Dermis blood vessel endothelial cell (primary cell): ENCODE measurements at regions not wholly inside any gene's neighbourhood (a gene's known extent, or its start where the extent isn't known, plus 50 kb on each side); places are given as distances from the start of the nearest gene placed in this dataset.

Experiments
- DNase-seq: peaks from one replicate; pipeline ENCODE4 v3.0.0; 2010

- no peak for DNase-seq
These were observed 319.0 kb upstream of the KLHL29 start for GRCh38 chr2:23065936-23066335.

GRCh38 chr2:23066686-23067085, 318.3 kb upstream of the KLHL29 start:
- DNase-seq, result no peak

- DNase-seq, result no peak
These were observed 315.8 kb upstream of the KLHL29 start for GRCh38 chr2:23069156-23069555.

- DNase-seq, result no peak
These were observed 315.1 kb upstream of the KLHL29 start for GRCh38 chr2:23069923-23070322.

GRCh38 chr2:23073056-23073455, 311.9 kb upstream of the KLHL29 start:
- no peak for DNase-seq

- DNase-seq, result no peak
These were observed 311.3 kb upstream of the KLHL29 start for GRCh38 chr2:23073671-23074070.

- DNase-seq, result no peak
These were observed 307.4 kb upstream of the KLHL29 start for GRCh38 chr2:23077596-23077995.

- DNase-seq, result no peak
These were observed 306.1 kb upstream of the KLHL29 start for GRCh38 chr2:23078784-23079434.

- no peak for DNase-seq
These were observed 301.0 kb upstream of the KLHL29 start for GRCh38 chr2:23083966-23084365.

GRCh38 chr2:23091019-23091418, 294.0 kb upstream of the KLHL29 start:
- DNase-seq, result no peak

- DNase-seq, result no peak
These were observed 293.1 kb upstream of the KLHL29 start for GRCh38 chr2:23091900-23092299.

GRCh38 chr2:23092831-23093230, 292.1 kb upstream of the KLHL29 start:
- DNase-seq, result no peak

GRCh38 chr2:23093513-23093912, 291.5 kb upstream of the KLHL29 start:
- no peak for DNase-seq

GRCh38 chr2:23096906-23097602, 287.9 kb upstream of the KLHL29 start:
- DNase-seq, result no peak

- no peak for DNase-seq
These were observed 284.6 kb upstream of the KLHL29 start for GRCh38 chr2:23100406-23100805.

- no peak for DNase-seq
These were observed 278.7 kb upstream of the KLHL29 start for GRCh38 chr2:23106242-23106785.

GRCh38 chr2:23107327-23107941, 277.5 kb upstream of the KLHL29 start:
- DNase-seq, result no peak

- no peak for DNase-seq
These were observed 273.7 kb upstream of the KLHL29 start for GRCh38 chr2:23111263-23111662.

- no peak for DNase-seq
These were observed 272.5 kb upstream of the KLHL29 start for GRCh38 chr2:23112517-23112916.

GRCh38 chr2:23114299-23114698, 270.7 kb upstream of the KLHL29 start:
- DNase-seq, result no peak

- no peak for DNase-seq
These were observed 266.7 kb upstream of the KLHL29 start for GRCh38 chr2:23118313-23118712.

GRCh38 chr2:23118894-23119293, 266.1 kb upstream of the KLHL29 start:
- no peak for DNase-seq

GRCh38 chr2:23120161-23120560, 264.8 kb upstream of the KLHL29 start:
- DNase-seq, result no peak
